GM23338 (cell line): ENCODE measurements at regions not wholly inside any gene's neighbourhood (a gene's known extent, or its start where the extent isn't known, plus 50 kb on each side); places are given as distances from the start of the nearest gene placed in this dataset.

Experiments used
- ATAC-seq: fragments of 200-7000 bp; cut with Tn5 transposase; 3 replicates; pipeline ENCODE4 v1.9.1; 2020
- DNase-seq: peaks from one replicate; pipeline ENCODE4 v3.0.0-alpha.2; 2015; ENCODE audit warnings: low spot score
- H2AFZ ChIP-seq: fragments of 200-600 bp; sonication (generic); 2 replicates; pipeline ENCODE4 v1.8.0; 2016; ENCODE audit warnings: antibody characterized with exemption, mild to moderate bottlenecking, moderate library complexity
- H3F3A ChIP-seq: fragments of 200-600 bp; sonication (generic); replicated peaks from 2 replicates; pipeline ENCODE4 v1.8.0; 2017; ENCODE audit warnings: antibody characterized with exemption, mixed run types, low read depth
- H3K27ac ChIP-seq: fragments of 200-600 bp; sonication (generic); 2 replicates; pipeline ENCODE4 v1.6.1; 2016; ENCODE audit warnings: low read depth
- H3K27me3 ChIP-seq: fragments of 200-600 bp; sonication (generic); 2 replicates; pipeline ENCODE4 v1.8.0; 2016; ENCODE audit warnings: mild to moderate bottlenecking, mixed run types, moderate library complexity; ENCODE audit not compliant: insufficient read depth
- H3K36me3 ChIP-seq: fragments of 200-600 bp; sonication (generic); 2 replicates; pipeline ENCODE4 v1.8.0; 2016; ENCODE audit warnings: mild to moderate bottlenecking; ENCODE audit not compliant: insufficient read depth
- H3K4me1 ChIP-seq: fragments of 200-600 bp; sonication (generic); 2 replicates; pipeline ENCODE4 v1.8.0; 2016; ENCODE audit warnings: mild to moderate bottlenecking, moderate library complexity; ENCODE audit not compliant: insufficient read depth
- H3K4me2 ChIP-seq: fragments of 200-600 bp; sonication (generic); 2 replicates; pipeline ENCODE4 v1.7.1; 2017; ENCODE audit warnings: mixed run types
- H3K4me3 ChIP-seq: fragments of 200-600 bp; sonication (generic); 2 replicates; pipeline ENCODE4 v1.6.1; 2016; ENCODE audit warnings: mixed run types
- H3K79me2 ChIP-seq: fragments of 200-600 bp; sonication (generic); replicated peaks from 2 replicates; pipeline ENCODE4 v1.8.0; 2017; ENCODE audit warnings: mild to moderate bottlenecking; ENCODE audit not compliant: insufficient read depth
- H3K9me2 ChIP-seq: fragments of 200-600 bp; sonication (generic); 2 replicates; pipeline ENCODE4 v1.8.0; 2017; ENCODE audit not compliant: insufficient read depth
- H4K20me1 ChIP-seq: fragments of 200-600 bp; sonication (generic); replicated peaks from 2 replicates; pipeline ENCODE4 v1.8.0; 2017; ENCODE audit warnings: mild to moderate bottlenecking; ENCODE audit not compliant: insufficient read depth
- H3K27ac Mint-ChIP-seq: 2 replicates; pipeline ENCODE4 v1.8.0; 2020; ENCODE audit warnings: inconsistent platforms, mild to moderate bottlenecking, moderate library complexity, mixed read lengths
- H3K27me3 Mint-ChIP-seq: 3 replicates; pipeline ENCODE4 v1.8.0; 2022; ENCODE audit warnings: low read depth, mild to moderate bottlenecking, moderate library complexity, mixed read lengths, inconsistent platforms; ENCODE audit not compliant: insufficient read depth, poor library complexity
- H3K36me3 Mint-ChIP-seq: 3 replicates; pipeline ENCODE4 v1.8.0; 2021; ENCODE audit warnings: low read depth, mild to moderate bottlenecking, inconsistent platforms, moderate library complexity, mixed read lengths
- H3K4me1 Mint-ChIP-seq: 3 replicates; pipeline ENCODE4 v1.8.0; 2020; ENCODE audit warnings: mild to moderate bottlenecking, inconsistent platforms, mixed read lengths
- H3K4me3 Mint-ChIP-seq: 3 replicates; pipeline ENCODE4 v1.8.0; 2021; ENCODE audit warnings: moderate library complexity, mild to moderate bottlenecking, inconsistent platforms, mixed read lengths
- H3K9me3 Mint-ChIP-seq: 3 replicates; pipeline ENCODE4 v1.8.0; 2020; ENCODE audit warnings: moderate library complexity, mild to moderate bottlenecking, inconsistent platforms, mixed read lengths
- CREB1 ChIP-seq: fragments of 250-450 bp; sonication (Bioruptor Pico); IDR thresholded peaks from 2 replicates; pipeline ENCODE4 v1.5.0; 2020; ENCODE audit warnings: low read depth, mild to moderate bottlenecking, moderate library complexity
- EZH2 ChIP-seq: fragments of 200-600 bp; sonication (generic); IDR thresholded peaks from one replicate; pipeline ENCODE4 v1.8.0; 2017; ENCODE audit warnings: antibody characterized with exemption, mild to moderate bottlenecking, low read depth; ENCODE audit not compliant: unreplicated experiment
- JUNB ChIP-seq: IDR thresholded peaks from one replicate; pipeline ENCODE4 v1.6.1; 2016; ENCODE audit warnings: antibody characterized with exemption; ENCODE audit not compliant: unreplicated experiment
- NANOG ChIP-seq: IDR thresholded peaks from 2 replicates; pipeline ENCODE4 v1.6.1; 2016; ENCODE audit warnings: antibody characterized with exemption, borderline replicate concordance
- POLR2AphosphoS5 ChIP-seq: IDR thresholded peaks from 2 replicates; pipeline ENCODE4 v1.6.1; 2016; ENCODE audit warnings: antibody characterized with exemption, low read depth
- REST ChIP-seq: IDR thresholded peaks from one replicate; pipeline ENCODE4 v1.6.1; 2018; ENCODE audit warnings: antibody characterized with exemption; ENCODE audit not compliant: unreplicated experiment
- ZNF114 ChIP-seq: fragments of 250-450 bp; sonication (Bioruptor Pico); IDR thresholded peaks from 2 replicates; pipeline ENCODE4 v1.5.0; 2020; ENCODE audit warnings: mild to moderate bottlenecking, moderate library complexity
- ZNF331 ChIP-seq: fragments of 250-450 bp; sonication (Bioruptor Pico); IDR thresholded peaks from 2 replicates; pipeline ENCODE4 v1.5.0; 2020; ENCODE audit warnings: low read depth, mild to moderate bottlenecking, moderate library complexity
- TF ChIP-seq, protein P1 (sequence below), 2 experiments: fragments of 200-600 bp in 1 of 2; sonication (generic) in 1 of 2; conservative IDR thresholded peaks; 2 replicates each; pipeline versions ENCODE4 v1.5.1 to v1.6.1; 2016 to 2017; ENCODE audit warnings: antibody characterized with exemption in 2 of 2, low read depth in 2 of 2, mild to moderate bottlenecking in 2 of 2, moderate library complexity in 1 of 2
- TF ChIP-seq, protein P2 (sequence below): fragments of 250-450 bp; sonication (Bioruptor Pico); IDR thresholded peaks from 2 replicates; pipeline ENCODE4 v1.5.0; 2020; ENCODE audit warnings: mild to moderate bottlenecking, moderate library complexity

- TF ChIP-seq REST: no peak
- no peak for TF ChIP-seq EZH2
- TF ChIP-seq CREB1 (CRISPR knock-in tag): no peak
- TF ChIP-seq, protein P1, sequence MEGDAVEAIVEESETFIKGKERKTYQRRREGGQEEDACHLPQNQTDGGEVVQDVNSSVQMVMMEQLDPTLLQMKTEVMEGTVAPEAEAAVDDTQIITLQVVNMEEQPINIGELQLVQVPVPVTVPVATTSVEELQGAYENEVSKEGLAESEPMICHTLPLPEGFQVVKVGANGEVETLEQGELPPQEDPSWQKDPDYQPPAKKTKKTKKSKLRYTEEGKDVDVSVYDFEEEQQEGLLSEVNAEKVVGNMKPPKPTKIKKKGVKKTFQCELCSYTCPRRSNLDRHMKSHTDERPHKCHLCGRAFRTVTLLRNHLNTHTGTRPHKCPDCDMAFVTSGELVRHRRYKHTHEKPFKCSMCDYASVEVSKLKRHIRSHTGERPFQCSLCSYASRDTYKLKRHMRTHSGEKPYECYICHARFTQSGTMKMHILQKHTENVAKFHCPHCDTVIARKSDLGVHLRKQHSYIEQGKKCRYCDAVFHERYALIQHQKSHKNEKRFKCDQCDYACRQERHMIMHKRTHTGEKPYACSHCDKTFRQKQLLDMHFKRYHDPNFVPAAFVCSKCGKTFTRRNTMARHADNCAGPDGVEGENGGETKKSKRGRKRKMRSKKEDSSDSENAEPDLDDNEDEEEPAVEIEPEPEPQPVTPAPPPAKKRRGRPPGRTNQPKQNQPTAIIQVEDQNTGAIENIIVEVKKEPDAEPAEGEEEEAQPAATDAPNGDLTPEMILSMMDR (conservative IDR thresholded peaks at IDR 0.05; ENCODE audit: low read depth in 2 of 2): no peak
Observed at GRCh38 chr11:112639469-112639868, 321.8 kb upstream of the NCAM1 start (continued).

DNA sequence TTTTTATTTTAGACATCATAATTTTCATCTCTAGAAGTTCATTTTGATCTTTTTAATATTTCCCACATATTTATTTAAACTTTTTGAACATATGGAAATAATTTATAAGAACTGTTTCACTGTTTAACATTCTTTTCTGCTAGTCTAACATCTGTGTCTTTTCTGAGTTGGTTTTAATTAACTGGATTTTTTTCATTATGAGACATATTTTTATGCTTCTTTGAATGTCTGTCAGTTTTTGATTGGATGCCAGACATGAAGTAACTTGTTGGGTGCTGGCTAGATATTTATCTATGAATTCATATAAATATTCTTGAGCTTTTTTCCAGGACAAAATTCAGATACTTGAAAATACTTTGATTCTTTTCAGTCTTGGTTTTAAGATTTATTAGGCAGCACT, 317.8 kb upstream of the NCAM1 start:
- Mint-ChIP-seq H3K27me3 (no peaks in the 10 kb centered on the region), H3K36me3 (peaks cover 16% of the 10 kb centered on the region; the same call in 2 of the 3 replicates), H3K4me1 (no peaks in the 10 kb centered on the region), H3K27ac (no peak overlapping the region), H3K4me3 (no peak overlapping the region), H3K9me3 (peaks cover 33% of the 10 kb centered on the region)
- Histone ChIP-seq H3K27me3 (no peaks in the 10 kb centered on the region), H3K79me2 (no peaks in the 10 kb centered on the region), H3K36me3 (no peaks in the 10 kb centered on the region; the same call in none of the 2 replicates), H3F3A (no peaks in the 10 kb centered on the region), H2AFZ (no peak overlapping the region), H4K20me1 (no peaks in the 10 kb centered on the region), H3K4me2 (no peak overlapping the region), H3K27ac (no peak overlapping the region), H3K4me3 (no peak overlapping the region), H3K9me2 (no peaks in the 10 kb centered on the region), H3K4me1 (no peaks in the 10 kb centered on the region)
- ATAC-seq: no peak
- no peak for DNase-seq
- TF ChIP-seq, protein P2, sequence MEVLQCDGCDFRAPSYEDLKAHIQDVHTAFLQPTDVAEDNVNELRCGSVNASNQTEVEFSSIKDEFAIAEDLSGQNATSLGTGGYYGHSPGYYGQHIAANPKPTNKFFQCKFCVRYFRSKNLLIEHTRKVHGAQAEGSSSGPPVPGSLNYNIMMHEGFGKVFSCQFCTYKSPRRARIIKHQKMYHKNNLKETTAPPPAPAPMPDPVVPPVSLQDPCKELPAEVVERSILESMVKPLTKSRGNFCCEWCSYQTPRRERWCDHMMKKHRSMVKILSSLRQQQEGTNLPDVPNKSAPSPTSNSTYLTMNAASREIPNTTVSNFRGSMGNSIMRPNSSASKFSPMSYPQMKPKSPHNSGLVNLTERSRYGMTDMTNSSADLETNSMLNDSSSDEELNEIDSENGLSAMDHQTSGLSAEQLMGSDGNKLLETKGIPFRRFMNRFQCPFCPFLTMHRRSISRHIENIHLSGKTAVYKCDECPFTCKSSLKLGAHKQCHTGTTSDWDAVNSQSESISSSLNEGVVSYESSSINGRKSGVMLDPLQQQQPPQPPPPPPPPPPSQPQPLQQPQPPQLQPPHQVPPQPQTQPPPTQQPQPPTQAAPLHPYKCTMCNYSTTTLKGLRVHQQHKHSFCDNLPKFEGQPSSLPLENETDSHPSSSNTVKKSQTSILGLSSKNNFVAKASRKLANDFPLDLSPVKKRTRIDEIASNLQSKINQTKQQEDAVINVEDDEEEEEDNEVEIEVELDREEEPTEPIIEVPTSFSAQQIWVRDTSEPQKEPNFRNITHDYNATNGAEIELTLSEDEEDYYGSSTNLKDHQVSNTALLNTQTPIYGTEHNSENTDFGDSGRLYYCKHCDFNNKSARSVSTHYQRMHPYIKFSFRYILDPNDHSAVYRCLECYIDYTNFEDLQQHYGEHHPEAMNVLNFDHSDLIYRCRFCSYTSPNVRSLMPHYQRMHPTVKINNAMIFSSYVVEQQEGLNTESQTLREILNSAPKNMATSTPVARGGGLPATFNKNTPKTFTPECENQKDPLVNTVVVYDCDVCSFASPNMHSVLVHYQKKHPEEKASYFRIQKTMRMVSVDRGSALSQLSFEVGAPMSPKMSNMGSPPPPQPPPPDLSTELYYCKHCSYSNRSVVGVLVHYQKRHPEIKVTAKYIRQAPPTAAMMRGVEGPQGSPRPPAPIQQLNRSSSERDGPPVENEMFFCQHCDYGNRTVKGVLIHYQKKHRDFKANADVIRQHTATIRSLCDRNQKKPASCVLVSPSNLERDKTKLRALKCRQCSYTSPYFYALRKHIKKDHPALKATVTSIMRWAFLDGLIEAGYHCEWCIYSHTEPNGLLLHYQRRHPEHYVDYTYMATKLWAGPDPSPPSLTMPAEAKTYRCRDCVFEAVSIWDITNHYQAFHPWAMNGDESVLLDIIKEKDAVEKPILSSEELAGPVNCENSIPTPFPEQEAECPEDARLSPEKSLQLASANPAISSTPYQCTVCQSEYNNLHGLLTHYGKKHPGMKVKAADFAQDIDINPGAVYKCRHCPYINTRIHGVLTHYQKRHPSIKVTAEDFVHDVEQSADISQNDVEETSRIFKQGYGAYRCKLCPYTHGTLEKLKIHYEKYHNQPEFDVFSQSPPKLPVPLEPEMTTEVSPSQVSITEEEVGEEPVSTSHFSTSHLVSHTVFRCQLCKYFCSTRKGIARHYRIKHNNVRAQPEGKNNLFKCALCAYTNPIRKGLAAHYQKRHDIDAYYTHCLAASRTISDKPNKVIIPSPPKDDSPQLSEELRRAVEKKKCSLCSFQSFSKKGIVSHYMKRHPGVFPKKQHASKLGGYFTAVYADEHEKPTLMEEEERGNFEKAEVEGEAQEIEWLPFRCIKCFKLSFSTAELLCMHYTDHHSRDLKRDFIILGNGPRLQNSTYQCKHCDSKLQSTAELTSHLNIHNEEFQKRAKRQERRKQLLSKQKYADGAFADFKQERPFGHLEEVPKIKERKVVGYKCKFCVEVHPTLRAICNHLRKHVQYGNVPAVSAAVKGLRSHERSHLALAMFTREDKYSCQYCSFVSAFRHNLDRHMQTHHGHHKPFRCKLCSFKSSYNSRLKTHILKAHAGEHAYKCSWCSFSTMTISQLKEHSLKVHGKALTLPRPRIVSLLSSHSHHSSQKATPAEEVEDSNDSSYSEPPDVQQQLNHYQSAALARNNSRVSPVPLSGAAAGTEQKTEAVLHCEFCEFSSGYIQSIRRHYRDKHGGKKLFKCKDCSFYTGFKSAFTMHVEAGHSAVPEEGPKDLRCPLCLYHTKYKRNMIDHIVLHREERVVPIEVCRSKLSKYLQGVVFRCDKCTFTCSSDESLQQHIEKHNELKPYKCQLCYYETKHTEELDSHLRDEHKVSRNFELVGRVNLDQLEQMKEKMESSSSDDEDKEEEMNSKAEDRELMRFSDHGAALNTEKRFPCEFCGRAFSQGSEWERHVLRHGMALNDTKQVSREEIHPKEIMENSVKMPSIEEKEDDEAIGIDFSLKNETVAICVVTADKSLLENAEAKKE (CRISPR knock-in tag): no peak
- no peak for TF ChIP-seq ZNF114
- no peak for TF ChIP-seq JUNB
- TF ChIP-seq REST: no peak
- no peak for TF ChIP-seq EZH2
- TF ChIP-seq NANOG: no peak
- TF ChIP-seq ZNF331: no peak
- TF ChIP-seq POLR2AphosphoS5: no peak
